ENCODE measurements at regions not wholly inside any gene's neighbourhood (a gene's known extent, or its start where the extent isn't known, plus 50 kb on each side); places are given as distances from the start of the nearest gene placed in this dataset.

- TF ChIP-seq CTCF (IDR thresholded peaks at IDR 0.05; ENCODE audit: insufficient read depth, low read length, poor library complexity, severe bottlenecking): no peak
- TF ChIP-seq EZH2phosphoT487 (conservative IDR thresholded peaks at IDR 0.05; ENCODE audit: low read length): no peak
These were observed 292.7 kb upstream of the CHAC2 start for GRCh38 chr2:53474914-53475313.

All from SU-DHL-6 (cell line).